ENCODE measurements at regions not wholly inside any gene's neighbourhood (a gene's known extent, or its start where the extent isn't known, plus 50 kb on each side); places are given as distances from the start of the nearest gene placed in this dataset.

- TF ChIP-seq FOSL2 (IDR thresholded peaks at IDR 0.05; ENCODE audit: borderline replicate concordance, low read depth), result no peak
- TF ChIP-seq GABPA (IDR thresholded peaks at IDR 0.05; ENCODE audit: low read depth), result no peak
- TF ChIP-seq FOXM1 (IDR thresholded peaks at IDR 0.05; ENCODE audit: low read depth), result no peak
These were observed 180.2 kb upstream of the TWIST2 start (continued) for GRCh38 chr2:238667639-238668038.

- no peak overlapping the region for H3K9ac ChIP-seq
- H3K4me1 ChIP-seq (ENCODE audit: control insufficient read depth in 1 of 2, insufficient read depth in 2 of 2, low read depth in 1 of 2, low read length in 1 of 2), result peaks cover 0 to 5% of the 10 kb centered on the region in 2 experiments; a peak in 1 of 4 replicates
- H3K9me2 ChIP-seq, result no peaks in the 10 kb centered on the region
- H3K27me3 ChIP-seq (ENCODE audit: insufficient read depth), result no peaks in the 10 kb centered on the region
- TF ChIP-seq, protein P1, sequence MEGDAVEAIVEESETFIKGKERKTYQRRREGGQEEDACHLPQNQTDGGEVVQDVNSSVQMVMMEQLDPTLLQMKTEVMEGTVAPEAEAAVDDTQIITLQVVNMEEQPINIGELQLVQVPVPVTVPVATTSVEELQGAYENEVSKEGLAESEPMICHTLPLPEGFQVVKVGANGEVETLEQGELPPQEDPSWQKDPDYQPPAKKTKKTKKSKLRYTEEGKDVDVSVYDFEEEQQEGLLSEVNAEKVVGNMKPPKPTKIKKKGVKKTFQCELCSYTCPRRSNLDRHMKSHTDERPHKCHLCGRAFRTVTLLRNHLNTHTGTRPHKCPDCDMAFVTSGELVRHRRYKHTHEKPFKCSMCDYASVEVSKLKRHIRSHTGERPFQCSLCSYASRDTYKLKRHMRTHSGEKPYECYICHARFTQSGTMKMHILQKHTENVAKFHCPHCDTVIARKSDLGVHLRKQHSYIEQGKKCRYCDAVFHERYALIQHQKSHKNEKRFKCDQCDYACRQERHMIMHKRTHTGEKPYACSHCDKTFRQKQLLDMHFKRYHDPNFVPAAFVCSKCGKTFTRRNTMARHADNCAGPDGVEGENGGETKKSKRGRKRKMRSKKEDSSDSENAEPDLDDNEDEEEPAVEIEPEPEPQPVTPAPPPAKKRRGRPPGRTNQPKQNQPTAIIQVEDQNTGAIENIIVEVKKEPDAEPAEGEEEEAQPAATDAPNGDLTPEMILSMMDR (IDR thresholded peaks at IDR 0.05), result no peak
- TF ChIP-seq NFIC (IDR thresholded peaks at IDR 0.05; ENCODE audit: borderline replicate concordance), result no peak
- TF ChIP-seq RCOR1 (IDR thresholded peaks at IDR 0.05; ENCODE audit: low read length), result no peak
- TF ChIP-seq POLR2AphosphoS5 (IDR thresholded peaks at IDR 0.05; ENCODE audit: low read depth, low read length), result no peak
- no peak for TF ChIP-seq EZH2phosphoT487 (IDR thresholded peaks at IDR 0.05; ENCODE audit: borderline replicate concordance, low read depth)
- no peak for TF ChIP-seq ZBTB33 (IDR thresholded peaks at IDR 0.05; ENCODE audit: borderline replicate concordance, low read depth)
- no peak for TF ChIP-seq SMC3 (IDR thresholded peaks at IDR 0.05; ENCODE audit: low read depth, low read length)
- TF ChIP-seq SIN3A (IDR thresholded peaks at IDR 0.05; ENCODE audit: borderline replicate concordance, low read depth, low read length), result no peak
- no peaks in the 10 kb centered on the region for H3K79me2 ChIP-seq (ENCODE audit: insufficient read depth)
- no peaks in the 10 kb centered on the region for H3K36me3 ChIP-seq (replicated peaks in 1 of 2; ENCODE audit: control insufficient read depth in 1 of 2, insufficient read depth in 2 of 2, low read length in 1 of 2)
- ChIA-PET POLR2A (no interaction called here), CTCF (interaction anchor here (1.4 kb wide), 1 partner anchor 117 kb away, joined by 3 read pairs; no protein-coding TSS in a partner anchor)
- no peaks in the 10 kb centered on the region for H3K9me3 ChIP-seq
- WGBS (ENCODE audit: low lambda C conversion rate), result 18% methylated on average over 1 of the region's 1 CpG
- H2AFZ ChIP-seq (ENCODE audit: low read depth), result no peak overlapping the region
- no peak overlapping the region for H3K27ac ChIP-seq (ENCODE audit: low read depth in 2 of 2, low read length in 1 of 2)
- no peak overlapping the region for H3K4me2 ChIP-seq
- no peaks in the 10 kb centered on the region for H4K20me1 ChIP-seq (ENCODE audit: insufficient read depth)
- H3F3A ChIP-seq (replicated peaks; ENCODE audit: insufficient read depth), result no peaks in the 10 kb centered on the region
- H3K4me3 ChIP-seq (ENCODE audit: low read depth in 2 of 2, low read length in 1 of 2), result no peak overlapping the region
- no peak for DNase-seq
These were observed 179.5 kb upstream of the TWIST2 start for GRCh38 chr2:238668426-238668825.

GRCh38 chr2:238669046-238669445 is 178.8 kb upstream of the TWIST2 start:
- no peak overlapping the region for H3K4me2 ChIP-seq
- WGBS (ENCODE audit: low lambda C conversion rate), result 28% methylated on average over 1 of the region's 1 CpG
- ChIA-PET POLR2A (no interaction called here), CTCF (interaction anchor here (1.4 kb wide), 1 partner anchor 116 kb away, joined by 3 read pairs; no protein-coding TSS in a partner anchor)
- no peak overlapping the region for H3K4me3 ChIP-seq (ENCODE audit: low read depth in 2 of 2, low read length in 1 of 2)
- H3K9ac ChIP-seq, result no peak overlapping the region
- H2AFZ ChIP-seq (ENCODE audit: low read depth), result no peak overlapping the region
- H3K9me3 ChIP-seq, result no peaks in the 10 kb centered on the region
- no peak for TF ChIP-seq TEAD4 (IDR thresholded peaks at IDR 0.05; ENCODE audit: borderline replicate concordance, insufficient read depth)
- no peak for TF ChIP-seq RFX5 (IDR thresholded peaks at IDR 0.05; ENCODE audit: low read length)
- no peak for TF ChIP-seq TAF1 (IDR thresholded peaks at IDR 0.05; ENCODE audit: borderline replicate concordance, low read depth, low read length)
- no peak for TF ChIP-seq POLR2AphosphoS5 (IDR thresholded peaks at IDR 0.05; ENCODE audit: low read depth, low read length)
- TF ChIP-seq RCOR1 (IDR thresholded peaks at IDR 0.05; ENCODE audit: low read length), result no peak
- H3K9me2 ChIP-seq, result no peaks in the 10 kb centered on the region
- no peak for DNase-seq
- no peaks in the 10 kb centered on the region for H4K20me1 ChIP-seq (ENCODE audit: insufficient read depth)
- H3K79me2 ChIP-seq (ENCODE audit: insufficient read depth), result no peaks in the 10 kb centered on the region
- H3K27me3 ChIP-seq (ENCODE audit: insufficient read depth), result no peaks in the 10 kb centered on the region
- H3K36me3 ChIP-seq (replicated peaks in 1 of 2; ENCODE audit: control insufficient read depth in 1 of 2, insufficient read depth in 2 of 2, low read length in 1 of 2), result no peaks in the 10 kb centered on the region
- H3F3A ChIP-seq (replicated peaks; ENCODE audit: insufficient read depth), result no peaks in the 10 kb centered on the region
- peaks cover 0 to 5% of the 10 kb centered on the region in 2 experiments; a peak in 1 of 4 replicates for H3K4me1 ChIP-seq (ENCODE audit: control insufficient read depth in 1 of 2, insufficient read depth in 2 of 2, low read depth in 1 of 2, low read length in 1 of 2)
- no peak overlapping the region for H3K27ac ChIP-seq (ENCODE audit: low read depth in 2 of 2, low read length in 1 of 2)

Measured in SK-N-SH (cell line).